Colonic mucosa (tissue), 4 donors: ENCODE measurements at regions not wholly inside any gene's neighbourhood (a gene's known extent, or its start where the extent isn't known, plus 50 kb on each side); places are given as distances from the start of the nearest gene placed in this dataset.

Experiments
- DNase-seq: peaks from one replicate; pipeline ENCODE4 v3.0.0-alpha.2; 2020
- H3K27ac ChIP-seq: fragments of 200-600 bp; one replicate; pipeline ENCODE4 v1.8.0; 2021
- H3K27me3 ChIP-seq: fragments of 200-600 bp; one replicate; pipeline ENCODE4 v1.8.0; 2021
- H3K36me3 ChIP-seq: fragments of 200-600 bp; one replicate; pipeline ENCODE4 v1.8.0; 2021
- H3K4me1 ChIP-seq: fragments of 200-600 bp; one replicate; pipeline ENCODE4 v1.8.0; 2021; ENCODE audit warnings: mild to moderate bottlenecking
- H3K4me3 ChIP-seq: fragments of 200-600 bp; one replicate; pipeline ENCODE4 v1.8.0; 2021
- H3K9ac ChIP-seq, 2 donors: one replicate each; pipeline ENCODE4 v1.7.0; 2013; ENCODE audit warnings: control low read depth in 2 of 2, low read depth in 2 of 2, low read length in 2 of 2
- H3K9me3 ChIP-seq: fragments of 200-600 bp; one replicate; pipeline ENCODE4 v1.8.0; 2021
- intact Hi-C: fragments of 100-400 bp; cut with DNase I; formaldehyde crosslinking; loops from one replicate; pipeline ENCODE4 v1.14.1; 2022
- TF ChIP-seq, protein P1 (sequence below): fragments of 200-600 bp; IDR thresholded peaks from one replicate; pipeline ENCODE4 v1.8.0; 2022; ENCODE audit warnings: antibody characterized with exemption, mild to moderate bottlenecking
- donor health status: healthy.
- donor health status: DM: no; HTN: no; CAD: no.
- donor health status: DM: no; HTN: no; CAD: no.

DNA sequence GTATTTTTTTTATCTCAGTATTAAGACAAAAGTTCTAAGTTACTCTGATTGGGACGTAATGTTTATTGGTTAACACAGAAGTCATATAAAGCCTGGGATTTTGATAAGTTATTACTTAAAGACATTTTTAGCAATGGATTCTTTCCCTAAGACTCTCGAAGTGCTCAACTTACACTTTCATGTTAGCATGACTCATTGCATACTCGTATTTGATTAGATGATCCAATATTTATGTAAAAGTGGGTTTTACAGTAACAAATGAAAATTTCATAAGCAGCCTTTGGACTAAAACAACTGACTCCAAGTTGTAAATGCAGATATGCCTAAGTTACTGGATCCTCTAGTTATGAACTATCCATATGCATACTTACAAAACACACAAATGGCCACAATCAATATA, 567.7 kb upstream of the NUDT12 start:
- no peak for DNase-seq
- Histone ChIP-seq H3K27me3 (no peaks in the 10 kb centered on the region), H3K4me1 (no peaks in the 10 kb centered on the region), H3K36me3 (no peaks in the 10 kb centered on the region), H3K9me3 (no peaks in the 10 kb centered on the region), H3K27ac (no peak overlapping the region), H3K4me3 (no peak overlapping the region), H3K9ac (no peak overlapping the region)
- intact Hi-C loops: no loop called here
- TF ChIP-seq, protein P1, sequence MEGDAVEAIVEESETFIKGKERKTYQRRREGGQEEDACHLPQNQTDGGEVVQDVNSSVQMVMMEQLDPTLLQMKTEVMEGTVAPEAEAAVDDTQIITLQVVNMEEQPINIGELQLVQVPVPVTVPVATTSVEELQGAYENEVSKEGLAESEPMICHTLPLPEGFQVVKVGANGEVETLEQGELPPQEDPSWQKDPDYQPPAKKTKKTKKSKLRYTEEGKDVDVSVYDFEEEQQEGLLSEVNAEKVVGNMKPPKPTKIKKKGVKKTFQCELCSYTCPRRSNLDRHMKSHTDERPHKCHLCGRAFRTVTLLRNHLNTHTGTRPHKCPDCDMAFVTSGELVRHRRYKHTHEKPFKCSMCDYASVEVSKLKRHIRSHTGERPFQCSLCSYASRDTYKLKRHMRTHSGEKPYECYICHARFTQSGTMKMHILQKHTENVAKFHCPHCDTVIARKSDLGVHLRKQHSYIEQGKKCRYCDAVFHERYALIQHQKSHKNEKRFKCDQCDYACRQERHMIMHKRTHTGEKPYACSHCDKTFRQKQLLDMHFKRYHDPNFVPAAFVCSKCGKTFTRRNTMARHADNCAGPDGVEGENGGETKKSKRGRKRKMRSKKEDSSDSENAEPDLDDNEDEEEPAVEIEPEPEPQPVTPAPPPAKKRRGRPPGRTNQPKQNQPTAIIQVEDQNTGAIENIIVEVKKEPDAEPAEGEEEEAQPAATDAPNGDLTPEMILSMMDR: no peak

DNA sequence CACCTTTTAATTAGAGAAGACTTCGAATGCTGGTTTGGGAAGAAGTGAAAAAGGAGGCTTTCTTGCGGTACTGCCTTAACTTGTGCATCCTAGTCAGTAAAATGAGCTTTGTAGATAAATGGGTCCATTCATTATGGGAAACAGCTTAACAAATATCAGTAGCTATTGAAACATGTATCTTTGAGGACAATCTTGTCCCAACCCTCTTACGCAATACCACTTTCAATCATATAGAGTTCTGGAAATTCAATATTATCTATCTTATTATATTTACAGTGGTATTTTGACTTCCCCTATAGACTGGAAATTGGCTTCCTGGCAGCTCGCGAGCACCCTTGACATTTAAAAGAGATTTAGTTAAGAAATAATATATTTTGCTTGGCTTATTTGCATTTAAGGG, 565.8 kb upstream of the NUDT12 start:
- TF ChIP-seq, protein P1: no peak

DNA sequence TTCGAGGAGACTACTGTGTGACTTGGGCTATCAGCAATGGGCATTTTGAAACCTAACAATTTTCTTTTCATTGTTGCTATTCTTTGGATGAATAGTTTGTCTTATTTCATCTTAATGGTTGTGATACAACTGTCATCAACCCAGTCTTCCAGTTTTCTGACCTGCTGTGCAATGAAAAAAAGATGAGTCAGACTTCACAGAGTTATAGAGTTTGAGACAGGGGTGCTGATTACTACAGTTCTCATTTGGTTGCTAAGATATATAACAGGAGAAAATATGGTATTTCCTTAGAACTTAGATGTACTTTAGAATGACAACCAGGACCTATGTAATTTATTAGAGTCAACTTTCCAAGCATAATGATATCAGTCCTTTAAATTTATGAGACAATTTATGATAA, 564.4 kb upstream of the NUDT12 start:
- H3K4me1 ChIP-seq: no peaks in the 10 kb centered on the region
- TF ChIP-seq, protein P1: no peak
- H3K4me3 ChIP-seq: no peak overlapping the region
- no peak for DNase-seq
- H3K9ac ChIP-seq: no peak overlapping the region
- no peaks in the 10 kb centered on the region for H3K36me3 ChIP-seq
- intact Hi-C loops: no loop called here
- H3K27ac ChIP-seq: no peak overlapping the region
- H3K27me3 ChIP-seq: no peaks in the 10 kb centered on the region
- no peaks in the 10 kb centered on the region for H3K9me3 ChIP-seq

More for the DNA sequence above, 565.8 kb upstream of the NUDT12 start:
- Histone ChIP-seq H3K9me3 (no peaks in the 10 kb centered on the region), H3K4me1 (no peaks in the 10 kb centered on the region), H3K27me3 (no peaks in the 10 kb centered on the region), H3K4me3 (no peak overlapping the region), H3K27ac (no peak overlapping the region), H3K36me3 (no peaks in the 10 kb centered on the region), H3K9ac (no peak overlapping the region)
- DNase-seq: no peak
- intact Hi-C loops: no loop called here

DNA sequence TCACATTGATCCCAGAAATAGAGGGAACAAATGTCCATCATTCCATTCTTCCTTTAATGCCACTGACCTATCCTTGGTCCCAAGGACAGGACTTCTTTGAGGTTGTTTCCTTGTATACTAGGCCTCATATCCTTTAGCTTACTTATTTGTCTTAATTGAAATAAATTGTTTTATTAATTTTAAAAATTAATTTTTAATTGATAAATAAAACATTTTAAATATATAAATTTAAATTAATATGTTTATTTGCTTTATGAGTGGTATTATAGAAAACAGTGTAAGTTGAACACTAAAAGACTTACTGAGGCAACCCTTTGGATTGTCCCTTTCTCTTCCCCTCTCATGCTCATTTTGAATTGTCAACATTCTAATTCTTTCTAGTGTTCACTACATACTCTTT, 556.9 kb upstream of the NUDT12 start:
- H3K27ac ChIP-seq: no peak overlapping the region
- H3K27me3 ChIP-seq: no peaks in the 10 kb centered on the region
- H3K9me3 ChIP-seq: no peaks in the 10 kb centered on the region
- H3K36me3 ChIP-seq: no peaks in the 10 kb centered on the region
- intact Hi-C loops: no loop called here
- H3K4me1 ChIP-seq: no peaks in the 10 kb centered on the region
- no peak overlapping the region for H3K4me3 ChIP-seq
- DNase-seq: no peak
- no peak overlapping the region for H3K9ac ChIP-seq
- TF ChIP-seq, protein P1: no peak

DNA sequence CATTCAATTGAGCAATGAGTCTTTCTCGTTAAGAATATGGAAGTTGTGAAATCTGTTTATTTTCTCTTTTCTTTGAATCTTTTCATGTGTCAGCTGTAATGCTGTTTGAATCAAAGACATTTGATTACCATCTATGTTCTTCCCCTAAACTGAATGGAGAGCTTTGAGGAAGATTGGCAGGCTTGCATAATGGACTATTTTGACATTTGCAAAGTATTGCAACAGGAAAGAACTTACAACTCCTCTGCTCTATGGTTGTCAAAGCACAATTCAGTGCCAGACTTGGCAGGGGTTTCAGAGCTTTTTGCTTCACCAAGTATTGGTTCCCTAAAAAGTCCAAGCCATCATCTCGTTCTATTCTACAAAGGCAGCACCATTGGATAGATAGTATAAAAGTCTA, 549.0 kb upstream of the NUDT12 start:
- no peak for DNase-seq
- intact Hi-C loops: no loop called here
- H3K9me3 ChIP-seq: no peaks in the 10 kb centered on the region

More for the DNA sequence above, 549.0 kb upstream of the NUDT12 start:
- Histone ChIP-seq H3K9ac (no peak overlapping the region), H3K36me3 (no peaks in the 10 kb centered on the region), H3K4me1 (no peaks in the 10 kb centered on the region), H3K27me3 (no peaks in the 10 kb centered on the region), H3K27ac (no peak overlapping the region), H3K4me3 (no peak overlapping the region)
- TF ChIP-seq, protein P1: no peak
